ENCODE measurements at regions not wholly inside any gene's neighbourhood (a gene's known extent, or its start where the extent isn't known, plus 50 kb on each side); places are given as distances from the start of the nearest gene placed in this dataset.

- no peak for DNase-seq (ENCODE audit: low spot score)
Measured at GRCh38 chr4:147312376-147313046, 168.4 kb upstream of the EDNRA start.

- DNase-seq (ENCODE audit: low spot score): no peak
Measured at GRCh38 chr4:147313108-147313507, 167.8 kb upstream of the EDNRA start.

- DNase-seq (ENCODE audit: low spot score): no peak
Measured at GRCh38 chr4:147318586-147318985, 162.3 kb upstream of the EDNRA start.

- no peak for DNase-seq (ENCODE audit: low spot score)
Measured at GRCh38 chr4:147325571-147325981, 155.3 kb upstream of the EDNRA start.

- no peak for DNase-seq (ENCODE audit: low spot score)
Measured at GRCh38 chr4:147326591-147326990, 154.3 kb upstream of the EDNRA start.

GRCh38 chr4:147327322-147327721, 153.6 kb upstream of the EDNRA start:
- DNase-seq (ENCODE audit: low spot score): no peak

- no peak for DNase-seq (ENCODE audit: low spot score)
Measured at GRCh38 chr4:147328189-147328588, 152.7 kb upstream of the EDNRA start.

- DNase-seq (ENCODE audit: low spot score): no peak
Measured at GRCh38 chr4:147328756-147329446, 152.0 kb upstream of the EDNRA start.

- DNase-seq (ENCODE audit: low spot score): no peak
Measured at GRCh38 chr4:147332091-147332490, 148.8 kb upstream of the EDNRA start.

- DNase-seq (ENCODE audit: low spot score): no peak
Measured at GRCh38 chr4:147334478-147334877, 146.4 kb upstream of the EDNRA start.

- DNase-seq (ENCODE audit: low spot score): no peak
Measured at GRCh38 chr4:147335183-147335582, 145.7 kb upstream of the EDNRA start.

GRCh38 chr4:147336252-147336651, 144.6 kb upstream of the EDNRA start:
- no peak for DNase-seq (ENCODE audit: low spot score)

- DNase-seq (ENCODE audit: low spot score): no peak
Measured at GRCh38 chr4:147339100-147339499, 141.8 kb upstream of the EDNRA start.

GRCh38 chr4:147340111-147340510, 140.8 kb upstream of the EDNRA start:
- no peak for DNase-seq (ENCODE audit: low spot score)

- no peak for DNase-seq (ENCODE audit: low spot score)
Measured at GRCh38 chr4:147340591-147341120, 140.2 kb upstream of the EDNRA start.

GRCh38 chr4:147343692-147344091, 137.2 kb upstream of the EDNRA start:
- DNase-seq (ENCODE audit: low spot score): no peak

GRCh38 chr4:147345662-147346061, 135.2 kb upstream of the EDNRA start:
- no peak for DNase-seq (ENCODE audit: low spot score)

GRCh38 chr4:147347217-147347616, 133.7 kb upstream of the EDNRA start:
- no peak for DNase-seq (ENCODE audit: low spot score)

GRCh38 chr4:147349193-147349592, 131.7 kb upstream of the EDNRA start:
- no peak for DNase-seq (ENCODE audit: low spot score)

- DNase-seq (ENCODE audit: low spot score): no peak
Measured at GRCh38 chr4:147351083-147351787, 129.7 kb upstream of the EDNRA start.

GRCh38 chr4:147354237-147354636, 126.7 kb upstream of the EDNRA start:
- DNase-seq (ENCODE audit: low spot score): no peak

GRCh38 chr4:147355032-147355656, 125.8 kb upstream of the EDNRA start:
- no peak for DNase-seq (ENCODE audit: low spot score)

- DNase-seq (ENCODE audit: low spot score): no peak
Measured at GRCh38 chr4:147355847-147356246, 125.0 kb upstream of the EDNRA start.
